Vagina (tissue), 2 donors: ENCODE measurements at regions not wholly inside any gene's neighbourhood (a gene's known extent, or its start where the extent isn't known, plus 50 kb on each side); places are given as distances from the start of the nearest gene placed in this dataset.

ENCODE experiments used
- CTCF ChIP-seq, 3 experiments: fragments of 450-650 bp in 2 of 3; fragments of 200-600 bp in 1 of 3; sonication (generic) in 1 of 3; IDR thresholded peaks; one replicate each; pipeline ENCODE4 v1.5.1; 2017 to 2019; ENCODE audit warnings: antibody characterized with exemption in 3 of 3, mild to moderate bottlenecking in 2 of 3, moderate library complexity in 2 of 3
- POLR2A ChIP-seq, 2 donors: fragments of 450-650 bp; IDR thresholded peaks; one replicate each; pipeline ENCODE4 v1.6.1; 2017; ENCODE audit warnings: antibody characterized with exemption in 2 of 2, mild to moderate bottlenecking in 2 of 2, moderate library complexity in 2 of 2
- POLR2AphosphoS5 ChIP-seq, 2 donors: sonication (generic); formaldehyde crosslinking; IDR thresholded peaks; one replicate each; pipeline ENCODE4 v1.9.0; 2017; ENCODE audit warnings: antibody characterized with exemption in 2 of 2, mild to moderate bottlenecking in 2 of 2, low read depth in 1 of 2; ENCODE audit not compliant: insufficient read depth in 1 of 2

DNA sequence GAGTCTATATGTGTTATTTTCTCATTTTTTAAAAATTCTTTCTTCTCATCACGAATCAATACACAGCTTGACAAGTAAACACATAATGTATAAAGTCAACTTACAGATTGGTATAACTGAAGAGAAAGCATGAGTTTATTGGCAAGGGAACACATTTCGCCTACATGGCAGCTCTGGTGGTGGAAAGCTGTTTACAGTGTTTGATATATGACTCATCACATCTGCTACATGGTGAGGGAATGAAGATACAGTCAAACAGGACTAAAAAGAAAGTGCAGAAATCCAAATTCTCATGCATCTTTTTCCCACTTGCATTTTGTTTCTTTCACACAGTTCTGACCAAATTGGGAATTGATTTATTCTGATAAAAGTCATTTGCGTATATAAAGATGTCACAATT is 122.2 kb upstream of the ADGRL4 start:
- no peak for TF ChIP-seq POLR2A (IDR thresholded peaks at IDR 0.05)
- no peak for TF ChIP-seq CTCF (IDR thresholded peaks at IDR 0.05)
- TF ChIP-seq POLR2AphosphoS5 (IDR thresholded peaks at IDR 0.05; ENCODE audit: insufficient read depth in 1 of 2, low read depth in 1 of 2): no peak
